ENCODE measurements at regions not wholly inside any gene's neighbourhood (a gene's known extent, or its start where the extent isn't known, plus 50 kb on each side); places are given as distances from the start of the nearest gene placed in this dataset.

- no peak for DNase-seq (ENCODE audit: low read depth)
These were observed 54.4 kb upstream of the C1orf174 start for GRCh38 chr1:3954170-3955169.

- no peak for DNase-seq (ENCODE audit: low read depth)
These were observed 55.2 kb upstream of the C1orf174 start for GRCh38 chr1:3955196-3955772.

DNA sequence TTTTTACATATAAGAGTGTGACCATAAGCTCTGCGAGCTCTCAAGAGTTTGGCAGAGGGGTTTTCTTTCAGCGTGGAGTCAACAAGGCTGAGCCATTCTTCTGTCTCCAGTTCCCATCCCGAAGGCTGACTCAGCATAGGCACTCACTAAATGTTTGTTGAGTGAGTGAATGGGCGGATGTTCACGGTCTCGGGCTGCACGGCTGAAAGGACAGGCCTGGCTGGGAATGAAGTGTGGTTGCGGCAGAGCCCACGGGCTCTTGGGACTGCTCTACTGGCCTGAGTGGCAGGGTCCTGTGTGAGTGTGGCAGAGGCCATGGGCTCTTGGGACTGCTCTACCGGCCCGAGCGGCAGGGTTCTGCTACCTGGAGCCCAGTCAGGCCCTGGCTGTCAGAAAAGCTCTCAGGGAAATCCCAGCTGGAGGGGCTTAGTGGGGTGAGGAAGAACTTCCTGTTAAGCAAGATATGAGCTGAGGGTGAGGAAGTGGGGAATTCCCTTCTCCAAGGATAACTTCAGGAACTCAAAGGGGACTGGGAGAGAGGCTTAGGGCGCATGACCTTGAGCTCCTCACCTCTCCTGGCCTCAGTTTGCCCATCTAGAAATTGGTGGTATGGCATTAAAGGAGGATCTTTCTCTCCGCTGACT is 56.6 kb upstream of the C1orf174 start:
- no peak for DNase-seq (ENCODE audit: low read depth)

- no peak for DNase-seq (ENCODE audit: low read depth)
These were observed 59.3 kb upstream of the C1orf174 start for GRCh38 chr1:3959361-3959760.

GRCh38 chr1:3963554-3963953 is 63.5 kb upstream of the C1orf174 start:
- DNase-seq (ENCODE audit: low read depth), result no peak

GRCh38 chr1:3965693-3966092 is 65.6 kb upstream of the C1orf174 start:
- DNase-seq (ENCODE audit: low read depth), result no peak

- DNase-seq (ENCODE audit: low read depth), result no peak
These were observed 68.8 kb upstream of the C1orf174 start for GRCh38 chr1:3968851-3969250.

DNA sequence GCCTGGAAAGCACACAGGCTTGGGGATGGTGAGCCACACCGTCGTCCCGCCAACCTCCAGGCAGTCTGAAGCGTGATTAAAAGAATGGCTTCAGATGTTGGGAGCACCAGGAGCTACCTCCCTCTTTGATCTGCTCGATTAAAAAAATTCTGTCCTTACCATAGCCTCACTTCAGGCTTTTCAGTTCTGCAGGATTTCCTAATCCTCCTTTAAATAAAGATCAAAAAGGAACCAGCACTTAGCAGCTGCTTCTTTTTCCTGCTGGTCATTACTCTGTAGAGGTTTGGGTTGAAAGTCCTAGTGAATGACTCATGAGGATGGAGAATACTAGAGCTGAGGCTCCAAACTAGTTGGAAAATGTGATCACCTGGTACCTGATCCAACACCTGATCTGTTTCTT is 71.9 kb upstream of the C1orf174 start:
- no peak for DNase-seq (ENCODE audit: low read depth)

DNA sequence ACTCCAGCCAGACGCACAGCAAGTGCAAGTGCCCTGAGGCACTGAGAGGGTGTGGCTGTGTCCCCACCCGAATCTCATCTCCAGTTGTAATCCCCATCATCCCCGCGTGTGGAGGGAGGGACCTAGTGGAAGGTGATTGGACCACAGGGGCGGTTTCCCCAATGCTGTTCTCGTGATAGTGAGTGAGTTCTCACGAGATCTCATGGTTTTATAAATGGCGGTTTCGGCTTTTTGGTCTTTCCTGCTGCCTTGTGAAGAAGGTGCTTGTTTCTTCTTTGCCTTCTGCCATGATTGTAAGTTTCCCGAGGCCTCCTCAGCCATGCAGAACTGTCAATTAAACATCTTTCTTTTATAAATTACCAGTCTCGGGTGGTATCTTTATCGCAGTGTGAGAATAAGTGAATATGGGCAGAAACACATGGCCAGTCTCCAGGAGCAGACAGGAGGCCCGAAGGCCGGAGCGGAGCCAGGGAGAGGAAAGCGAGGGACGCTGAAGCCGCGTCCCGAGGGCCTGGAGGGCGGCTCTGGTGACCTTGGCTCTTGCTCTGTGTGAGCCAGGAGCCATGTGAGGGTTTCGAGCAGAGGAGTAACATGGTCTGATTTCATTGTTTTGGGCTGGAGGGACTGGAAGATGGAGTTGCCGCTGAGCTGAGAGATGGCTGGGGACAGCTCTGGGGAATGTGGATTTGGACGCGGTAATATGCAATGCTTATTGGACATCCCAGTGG is 76.0 kb upstream of the C1orf174 start:
- DNase-seq (ENCODE audit: low read depth), result no peak

DNA sequence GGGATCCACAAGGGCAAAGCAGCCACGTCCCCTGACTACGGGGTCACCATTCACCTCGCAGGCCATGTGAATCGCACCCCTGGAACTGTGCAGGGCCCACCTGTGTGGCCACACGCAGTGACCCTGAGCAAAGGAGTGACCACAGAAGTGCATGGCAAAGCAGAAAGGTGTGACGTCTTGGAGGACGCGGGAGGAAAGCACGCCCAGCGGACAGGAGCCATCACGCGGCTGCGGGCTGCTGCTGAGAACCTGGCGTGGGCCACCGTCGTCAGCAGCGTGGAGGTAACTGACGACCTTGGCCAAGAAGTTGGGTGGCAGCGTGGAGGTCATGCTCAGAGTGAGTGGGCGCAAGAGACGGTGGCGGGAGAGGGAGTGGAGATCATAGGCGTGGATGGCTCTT is 76.7 kb upstream of the C1orf174 start:
- no peak for DNase-seq (ENCODE audit: low read depth)

GRCh38 chr1:3978196-3978989 is 78.3 kb upstream of the C1orf174 start:
- DNase-seq (ENCODE audit: low read depth), result no peak

DNA sequence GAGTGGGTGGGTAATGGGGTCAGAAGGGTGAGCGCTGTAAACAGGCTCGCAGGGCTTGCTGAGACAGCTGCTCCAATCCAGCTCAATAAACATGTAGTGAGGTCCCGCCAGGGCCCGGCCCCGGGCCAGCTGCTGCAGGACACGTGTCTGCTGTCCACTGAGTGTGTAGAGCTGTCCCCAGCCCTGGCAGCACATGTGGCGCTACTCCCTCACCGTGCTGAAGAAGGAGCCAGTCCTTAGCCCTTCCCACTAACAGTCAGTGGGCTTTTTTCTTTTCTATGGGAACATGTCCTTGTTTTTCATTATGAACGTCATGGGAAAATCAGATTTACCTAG is 78.9 kb upstream of the C1orf174 start:
- DNase-seq (ENCODE audit: low read depth), result no peak

DNA sequence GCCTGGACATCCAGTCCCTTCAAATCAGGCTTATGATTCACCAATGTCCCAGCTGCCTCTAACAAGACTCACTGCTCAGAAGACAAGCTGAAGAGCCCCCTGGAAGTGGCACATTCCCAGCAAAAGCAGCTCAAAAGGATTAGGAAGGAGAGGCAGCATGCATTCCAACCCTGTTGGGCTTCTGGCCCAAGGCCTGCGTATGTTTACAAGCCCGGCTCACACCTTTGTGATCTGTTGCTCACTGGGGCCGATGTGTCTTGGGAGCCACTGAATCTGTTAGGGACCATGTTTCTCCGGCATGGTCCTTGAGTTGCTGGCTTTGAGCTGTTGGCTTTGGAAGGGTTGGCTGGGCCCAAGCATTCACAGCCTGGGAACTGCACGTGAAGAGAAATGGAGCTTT is 81.2 kb upstream of the C1orf174 start:
- DNase-seq (ENCODE audit: low read depth), result no peak

- no peak for DNase-seq (ENCODE audit: low read depth)
These were observed 81.9 kb upstream of the C1orf174 start for GRCh38 chr1:3981746-3982505.

- DNase-seq (ENCODE audit: low read depth), result no peak
These were observed 83.1 kb upstream of the C1orf174 start for GRCh38 chr1:3983181-3983580.

DNA sequence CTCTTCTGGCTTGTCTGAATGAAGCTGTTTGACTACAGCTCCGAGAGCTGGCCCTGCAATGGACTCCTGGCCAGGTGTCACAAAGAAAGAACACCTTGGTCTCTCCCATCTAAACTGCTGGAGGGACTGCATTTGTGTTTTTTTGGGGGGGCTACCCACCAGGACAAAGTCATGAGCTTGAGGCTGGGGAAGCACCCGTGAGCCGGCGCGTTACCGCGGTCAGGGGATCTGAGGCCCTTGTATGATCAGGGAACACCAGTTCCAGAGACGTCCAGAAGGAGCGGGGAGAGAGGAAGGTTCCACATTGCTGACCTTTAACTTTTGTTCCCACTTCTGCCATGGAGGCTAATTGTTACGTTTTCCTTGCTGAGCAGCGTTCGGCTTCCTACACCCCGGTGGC is 84.5 kb upstream of the C1orf174 start:
- DNase-seq (ENCODE audit: low read depth), result no peak

DNA sequence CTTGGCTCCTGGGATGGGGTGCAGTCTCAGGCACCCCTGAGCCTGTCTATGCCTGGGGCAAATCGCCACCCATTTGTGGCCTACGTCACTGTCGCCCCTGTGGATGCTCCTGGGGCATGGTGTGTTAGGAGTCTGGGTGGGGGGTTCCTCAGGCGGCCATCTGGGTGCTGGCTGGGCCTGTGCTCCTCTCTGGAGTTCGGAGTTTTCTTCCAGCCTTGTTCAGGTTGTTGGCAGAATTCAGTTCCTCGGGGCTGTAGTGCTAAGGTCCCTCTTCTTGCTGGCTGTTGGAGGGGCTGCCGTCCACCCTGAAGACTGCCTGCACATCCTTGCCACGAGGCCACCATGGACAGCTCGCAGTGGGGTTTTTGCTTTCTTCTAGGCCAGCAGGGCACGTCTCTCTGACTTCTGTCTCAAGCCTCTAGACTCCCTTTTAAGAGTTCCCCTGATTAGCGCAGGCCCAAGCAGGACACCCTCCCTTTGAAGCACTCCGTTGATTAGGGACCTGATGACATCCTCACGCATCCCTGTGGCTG is 86.7 kb upstream of the C1orf174 start:
- DNase-seq (ENCODE audit: low read depth), result no peak

GRCh38 chr1:3987669-3988235 is 87.7 kb upstream of the C1orf174 start:
- no peak for DNase-seq (ENCODE audit: low read depth)

- no peak for DNase-seq (ENCODE audit: low read depth)
These were observed 88.4 kb upstream of the C1orf174 start for GRCh38 chr1:3988431-3988830.

GRCh38 chr1:3989465-3989864 is 89.4 kb upstream of the C1orf174 start:
- no peak for DNase-seq (ENCODE audit: low read depth)

Data from stimulated activated CD4-positive, alpha-beta T cell treated with anti-CD3 and anti-CD28 coated beads, Interleukin-2, amount 100 ng/mL, for 4 hours (primary cell).